K562 (cell line): ENCODE measurements at regions not wholly inside any gene's neighbourhood (a gene's known extent, or its start where the extent isn't known, plus 50 kb on each side); places are given as distances from the start of the nearest gene placed in this dataset.

Source experiments
- CBFB ChIP-seq: sonication (generic); formaldehyde crosslinking; IDR thresholded peaks from 2 replicates; pipeline ENCODE4 v1.4.0; 2020; ENCODE audit warnings: mild to moderate bottlenecking, missing genetic modification reagents
- CBX3 ChIP-seq, 2 experiments: IDR thresholded peaks; 1 replicate in 1 of 2; 2 replicates in 1 of 2; pipeline ENCODE4 v1.6.1; 2012; ENCODE audit warnings: inconsistent platforms in 2 of 2, low read length in 2 of 2, borderline replicate concordance in 1 of 2, control low read depth in 1 of 2
- MAX ChIP-seq: sonication (generic); formaldehyde crosslinking; IDR thresholded peaks from 2 replicates; pipeline ENCODE4 v1.9.0; 2022; ENCODE audit warnings: mild to moderate bottlenecking, missing genetic modification reagents
- MGA ChIP-seq: fragments of 450-650 bp; IDR thresholded peaks from 2 replicates; pipeline ENCODE4 v1.6.1; 2016; ENCODE audit warnings: mild to moderate bottlenecking, moderate library complexity
- NRF1 ChIP-seq, 2 experiments: fragments of 450-650 bp; IDR thresholded peaks in 1 of 2; conservative IDR thresholded peaks in 1 of 2; 2 replicates each; pipeline ENCODE4 v1.6.1; 2014; ENCODE audit warnings: mild to moderate bottlenecking in 2 of 2
- POLR2AphosphoS5 ChIP-seq: IDR thresholded peaks from 2 replicates; pipeline ENCODE4 v1.6.1; 2011; ENCODE audit warnings: mild to moderate bottlenecking, low read depth, low read length, moderate library complexity; ENCODE audit not compliant: control insufficient read depth, insufficient read depth
- RCOR1 ChIP-seq, 2 experiments: IDR thresholded peaks; 2 replicates each; pipeline ENCODE4 v1.6.1; 2012; ENCODE audit warnings: low read depth in 2 of 2, low read length in 2 of 2, borderline replicate concordance in 1 of 2, improper control_type of control experiment in 1 of 2
- TRIM24 ChIP-seq, 2 experiments: fragments of 450-650 bp; IDR thresholded peaks; 2 replicates each; pipeline ENCODE4 v1.6.1; 2016
- ZBTB33 ChIP-seq: sonication (generic); formaldehyde crosslinking; IDR thresholded peaks from 2 replicates; pipeline ENCODE4 v1.8.1; 2023; ENCODE audit warnings: mild to moderate bottlenecking, missing genetic modification reagents

- no peak for TF ChIP-seq CBFB (CRISPR knock-in tag)
- no peak for TF ChIP-seq MGA
- no peak for TF ChIP-seq MAX
- TF ChIP-seq TRIM24 (IDR thresholded peaks at IDR 0.05) = no peak
- TF ChIP-seq POLR2AphosphoS5 = no peak
- no peak for TF ChIP-seq NRF1 (conservative IDR thresholded peaks at IDR 0.05 in 1 of 2, IDR thresholded peaks at IDR 0.05 in 1 of 2)
- TF ChIP-seq RCOR1 (IDR thresholded peaks at IDR 0.05; ENCODE audit: borderline replicate concordance in 1 of 2, low read depth in 2 of 2, low read length in 2 of 2) = no peak
- TF ChIP-seq CBX3 (IDR thresholded peaks at IDR 0.05; ENCODE audit: borderline replicate concordance in 1 of 2, low read length in 2 of 2) = no peak
- TF ChIP-seq ZBTB33 = no peak
Observed at GRCh38 chr21:25512095-25513081, 94.9 kb downstream of the MRPL39 start.
